NCI-H146 treated with DMSO at 0.1 percent for 48 hours (cell line): ENCODE measurements at regions not wholly inside any gene's neighbourhood (a gene's known extent, or its start where the extent isn't known, plus 50 kb on each side); places are given as distances from the start of the nearest gene placed in this dataset.

Experiments used
- DNase-seq: peaks from one replicate; lab custom pipeline; 2025; ENCODE audit not compliant: unreplicated experiment; lab: John Stamatoyannopoulos, UW

DNA sequence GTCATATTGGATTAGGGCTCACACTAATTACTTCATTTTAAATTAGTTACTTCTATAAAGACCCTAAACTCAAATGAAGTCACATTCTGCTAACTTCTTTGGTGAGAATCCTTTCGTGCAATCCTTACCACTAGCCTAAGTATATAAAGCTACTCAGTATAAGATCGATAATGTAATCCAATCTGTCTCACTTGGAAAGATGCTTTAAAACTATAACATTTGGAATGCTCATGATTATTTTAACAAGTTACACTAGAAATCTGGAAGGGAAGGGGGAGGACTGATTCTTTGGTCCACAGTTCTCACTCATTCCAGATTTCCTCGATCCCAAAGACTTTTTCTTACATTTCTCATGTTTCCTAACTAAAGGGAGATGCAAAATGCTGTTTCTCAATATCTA lies 336.4 kb upstream of the SLIT2 start:
- no peak for DNase-seq

DNA sequence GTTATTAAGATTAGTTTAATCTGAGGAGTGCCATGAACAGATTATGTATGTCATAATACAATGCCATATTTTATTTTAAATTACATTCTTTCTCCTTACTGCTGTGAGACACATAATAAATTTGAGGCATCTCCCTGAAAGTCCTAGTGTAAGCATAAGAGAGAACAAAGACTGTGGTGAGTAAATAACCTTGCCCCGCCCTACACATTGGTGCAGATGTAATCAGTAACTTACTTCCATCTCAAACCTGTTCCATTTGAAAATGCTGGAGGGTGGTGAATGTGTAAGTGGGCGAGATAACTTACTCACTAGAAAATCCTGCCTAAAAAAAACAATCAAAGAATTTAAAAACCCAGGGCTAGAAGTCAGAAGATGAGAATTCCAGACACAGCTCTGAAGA lies 338.1 kb upstream of the SLIT2 start:
- no peak for DNase-seq

DNA sequence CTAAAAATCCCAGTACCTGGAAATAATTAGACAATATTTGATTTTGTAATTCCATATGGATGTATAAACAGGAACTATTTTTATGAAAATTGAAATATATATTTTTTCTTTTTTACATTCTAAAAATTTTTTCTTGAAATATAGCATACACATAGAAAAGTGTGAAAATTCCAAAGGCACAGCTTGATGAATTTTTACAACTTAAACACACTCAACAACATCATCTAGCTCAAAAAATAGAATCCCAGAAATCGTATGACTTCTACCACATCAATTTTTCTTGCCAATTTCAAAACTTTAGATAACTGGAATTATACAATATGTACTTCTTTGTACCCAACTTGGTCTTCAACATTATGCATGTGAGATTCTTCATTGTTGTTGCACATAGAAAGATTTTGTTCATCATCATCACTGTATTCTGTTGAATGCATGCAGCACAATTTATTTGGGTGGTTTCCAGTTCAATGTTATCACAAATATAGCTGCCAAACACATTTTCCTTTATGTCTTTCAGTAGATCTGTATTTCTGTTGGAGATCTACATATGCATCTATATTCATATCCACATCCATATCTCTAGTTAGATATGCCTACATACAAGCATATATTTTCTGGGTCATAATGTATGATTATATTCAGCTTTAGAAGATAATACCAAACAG lies 340.7 kb upstream of the SLIT2 start:
- no peak for DNase-seq

DNA sequence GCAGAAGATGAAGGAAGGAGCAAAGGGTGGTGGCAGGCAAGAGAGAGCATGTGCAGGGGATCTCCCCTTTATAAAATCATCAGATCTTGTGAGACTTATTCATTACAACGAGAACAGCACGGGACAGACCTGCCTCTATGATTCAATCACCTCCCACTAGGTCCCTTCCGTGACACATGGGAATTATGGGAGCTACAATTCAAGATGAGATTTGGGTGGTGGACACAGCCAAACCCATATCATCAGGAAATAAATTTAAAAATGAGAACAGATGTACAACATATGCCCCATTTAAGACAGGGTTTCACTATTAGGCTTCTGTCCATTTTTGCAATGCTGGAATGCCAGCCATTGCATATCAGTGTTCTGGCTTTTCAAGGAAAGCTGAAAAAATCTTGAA lies 346.7 kb upstream of the SLIT2 start:
- DNase-seq: no peak

DNA sequence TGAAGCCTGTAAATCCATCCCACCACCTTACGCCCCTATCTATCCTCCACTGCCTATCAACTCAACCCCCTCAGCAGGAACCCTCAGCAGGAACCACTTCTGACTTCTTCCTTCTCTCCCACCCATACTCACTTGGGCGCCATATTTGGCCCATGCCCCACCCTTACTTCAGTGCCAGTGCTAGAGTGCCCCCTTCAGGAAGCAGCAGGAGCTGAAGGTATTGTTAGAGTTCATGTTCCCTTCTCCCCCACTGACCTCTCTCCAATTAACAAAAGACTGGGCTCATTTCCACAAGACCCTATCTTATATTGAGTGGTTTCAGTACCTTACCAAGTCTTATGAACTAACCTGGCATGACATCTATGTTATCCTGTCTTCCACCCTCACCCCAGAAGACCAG lies 363.1 kb upstream of the SLIT2 start:
- DNase-seq: no peak

DNA sequence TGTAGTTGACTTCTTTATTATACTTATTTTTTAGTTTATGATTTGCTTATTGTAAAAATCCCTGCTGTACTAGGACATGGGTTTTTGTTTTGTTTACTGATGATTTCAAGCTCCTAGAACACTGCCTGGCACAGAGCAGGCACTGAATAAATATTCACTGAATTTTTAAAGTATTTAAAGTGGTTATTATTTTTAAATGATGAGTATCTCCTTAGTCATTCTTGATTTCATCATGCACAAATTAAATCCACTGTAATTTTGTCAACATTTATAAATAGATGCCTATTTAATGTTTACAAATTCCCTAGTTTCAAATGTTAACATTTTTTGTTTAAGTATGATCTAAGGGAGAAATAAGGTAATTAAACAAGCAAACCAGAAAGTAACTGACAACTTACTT lies 367.9 kb upstream of the SLIT2 start:
- no peak for DNase-seq

DNA sequence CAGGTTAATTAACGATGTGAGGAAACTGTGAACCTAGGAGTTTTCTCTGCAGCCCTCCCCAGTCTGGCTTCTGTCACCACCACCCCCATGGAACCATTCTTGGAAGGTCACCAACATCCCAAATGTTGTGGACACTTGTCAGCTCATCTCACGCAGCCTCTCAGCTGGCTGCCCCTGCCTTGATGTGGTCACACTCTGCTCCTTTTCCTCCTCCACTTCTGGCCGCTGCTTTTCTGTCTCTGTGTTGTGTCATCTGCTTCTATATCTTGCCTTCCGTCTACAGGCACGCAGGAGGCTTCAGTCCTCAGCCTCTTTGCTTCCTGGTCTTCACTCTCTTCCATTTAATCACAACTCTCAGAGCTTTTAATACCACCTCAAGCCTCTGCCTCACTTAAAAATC lies 371.5 kb upstream of the SLIT2 start:
- DNase-seq: no peak

DNA sequence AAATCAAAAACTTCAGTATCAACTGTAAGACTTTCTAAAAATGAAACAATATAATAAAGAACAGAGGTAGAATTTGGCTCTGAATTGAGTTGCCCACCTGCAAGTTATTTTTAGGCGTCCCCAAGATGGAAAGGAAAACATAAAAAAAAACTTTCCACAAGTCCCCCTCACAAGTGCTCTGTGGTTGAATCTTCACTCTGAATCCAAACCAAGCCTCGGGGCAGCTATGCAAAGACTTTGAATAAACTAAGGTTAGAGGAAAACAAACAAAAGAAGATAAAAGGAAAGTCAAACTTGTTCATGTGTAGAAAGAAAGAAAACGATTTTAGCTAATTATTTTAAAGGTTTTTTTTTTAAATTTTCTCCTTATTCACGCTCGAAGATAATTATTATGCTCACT lies 372.4 kb upstream of the SLIT2 start:
- DNase-seq: no peak

DNA sequence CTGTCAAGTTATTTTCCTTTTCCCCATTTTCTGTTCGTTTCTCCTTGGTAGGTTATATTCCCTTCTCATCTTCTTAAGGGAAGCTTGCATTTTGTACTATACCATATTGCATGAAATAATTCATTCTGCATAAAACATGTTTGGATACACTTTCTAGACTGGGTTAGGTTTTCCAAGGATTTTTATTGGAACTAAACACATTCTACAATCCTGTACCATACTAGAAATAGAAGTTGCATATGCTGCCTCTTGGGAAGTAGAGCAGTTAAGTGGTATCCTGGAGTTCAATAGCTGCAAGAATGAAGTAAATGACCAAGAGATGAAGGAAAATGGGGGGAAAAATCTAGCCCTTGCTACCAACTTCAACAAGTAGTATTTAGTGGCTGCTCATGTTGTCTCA lies 393.7 kb upstream of the SLIT2 start:
- DNase-seq: no peak

DNA sequence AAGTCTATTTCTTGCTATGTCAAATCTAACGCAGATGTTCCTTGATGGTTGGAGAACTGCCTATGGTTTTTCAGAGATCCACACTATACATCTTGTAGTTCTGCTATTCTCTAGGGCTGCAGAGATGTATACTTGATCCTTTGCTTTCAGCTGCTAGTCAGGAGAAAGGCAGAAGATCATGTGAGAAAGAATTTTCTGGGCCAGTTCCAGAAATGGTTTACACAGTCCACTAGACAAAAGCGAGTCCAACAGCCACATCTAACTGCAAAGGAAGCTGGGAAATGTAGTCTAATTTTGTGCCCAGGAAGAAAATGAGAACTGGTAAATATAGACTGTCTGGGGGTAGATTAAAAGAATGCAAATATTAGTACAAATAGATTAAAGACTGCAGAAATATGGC lies 394.3 kb upstream of the SLIT2 start:
- DNase-seq: no peak

DNA sequence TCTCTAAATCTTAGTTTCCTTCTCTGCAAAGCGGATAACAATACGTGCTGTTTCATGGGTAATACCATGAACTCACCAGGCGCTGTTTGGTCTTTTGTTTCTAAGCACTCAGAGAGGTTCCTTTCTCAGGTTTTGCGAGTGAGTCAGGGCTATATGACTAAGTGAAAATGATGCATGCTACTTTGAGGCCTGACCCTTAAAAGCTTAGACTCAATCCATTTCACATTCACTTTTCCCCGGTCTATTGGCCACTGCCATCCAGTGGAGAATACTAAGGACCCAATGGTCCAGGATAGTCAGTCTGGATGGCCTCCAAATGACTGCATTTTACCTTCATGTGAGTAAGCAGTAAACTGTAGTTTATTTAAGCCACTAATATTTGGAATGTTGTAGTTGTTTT lies 400.8 kb upstream of the SLIT2 start:
- no peak for DNase-seq

DNA sequence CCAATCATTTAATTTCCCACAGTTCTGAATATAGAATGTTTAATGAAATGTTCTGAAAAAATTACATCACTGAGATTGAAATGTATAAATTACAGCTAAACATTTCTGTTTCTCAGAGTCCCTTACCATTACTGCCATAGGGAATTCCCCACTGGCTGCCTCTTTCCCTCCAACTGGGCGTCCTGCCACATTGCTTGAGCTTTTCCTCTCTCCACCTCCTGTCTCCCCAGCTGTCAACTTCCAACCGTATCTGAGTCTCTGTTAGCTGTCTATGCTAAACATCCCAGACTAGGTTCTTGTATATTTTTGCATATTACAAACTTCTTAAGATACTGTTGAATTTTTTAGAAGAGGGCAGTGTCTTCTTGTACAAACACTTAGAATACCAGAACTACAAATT lies 407.3 kb upstream of the SLIT2 start:
- DNase-seq: no peak

DNA sequence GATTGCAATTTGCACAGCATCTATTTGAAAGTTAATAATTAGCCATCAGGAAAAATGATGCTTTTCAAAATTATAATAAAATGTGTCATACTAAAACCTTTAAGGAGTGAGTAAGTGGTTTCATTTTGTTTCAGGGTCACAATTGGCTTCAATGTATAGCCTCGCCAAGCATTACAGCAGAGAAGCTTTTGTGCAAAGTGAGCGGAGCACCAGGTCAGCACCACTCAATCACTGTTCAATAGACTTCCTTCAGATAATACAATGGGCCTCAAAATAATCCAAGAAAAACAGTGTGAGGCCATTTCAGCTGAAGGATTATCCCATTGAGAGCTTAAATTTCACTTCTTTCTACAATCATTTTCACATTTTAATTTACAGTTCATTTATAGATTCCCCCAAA lies 409.2 kb upstream of the SLIT2 start:
- no peak for DNase-seq

DNA sequence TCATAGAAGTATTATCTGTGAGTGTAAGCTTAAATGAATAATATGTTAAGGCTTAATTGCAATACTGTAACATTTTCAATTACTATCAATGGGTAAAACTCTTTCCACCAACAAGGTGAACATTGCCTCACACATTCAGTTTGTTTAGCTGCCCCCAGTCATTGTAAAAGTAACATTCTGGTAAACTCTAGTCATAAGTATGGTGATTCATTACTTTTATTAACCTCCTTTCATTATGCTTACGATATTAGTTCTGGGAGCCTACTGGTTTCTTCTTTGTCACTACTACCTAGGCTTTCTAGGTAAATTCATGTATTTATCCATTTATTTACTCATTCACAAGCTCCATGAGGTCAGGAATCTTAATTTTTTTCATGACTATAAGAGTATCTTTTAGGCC lies 412.8 kb upstream of the SLIT2 start:
- DNase-seq: no peak

DNA sequence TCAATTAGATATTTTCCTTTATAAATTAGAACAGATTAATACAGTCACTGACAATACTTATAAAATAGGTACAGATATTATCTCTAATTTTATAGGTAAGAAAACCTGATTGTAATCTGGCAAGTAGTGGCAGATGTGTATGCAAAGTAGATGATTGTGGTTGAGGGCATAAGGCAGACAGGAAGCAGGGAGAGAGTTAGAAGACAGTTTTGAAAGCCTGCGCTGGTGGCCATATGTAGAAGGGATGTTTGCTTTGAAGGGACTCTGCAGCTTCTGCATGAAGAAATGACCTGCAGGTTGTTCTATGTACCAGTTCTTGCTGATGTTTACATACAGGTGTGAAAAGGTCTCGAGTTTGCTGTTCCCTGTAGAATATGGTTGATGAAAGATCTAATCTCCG lies 416.3 kb upstream of the SLIT2 start:
- no peak for DNase-seq

DNA sequence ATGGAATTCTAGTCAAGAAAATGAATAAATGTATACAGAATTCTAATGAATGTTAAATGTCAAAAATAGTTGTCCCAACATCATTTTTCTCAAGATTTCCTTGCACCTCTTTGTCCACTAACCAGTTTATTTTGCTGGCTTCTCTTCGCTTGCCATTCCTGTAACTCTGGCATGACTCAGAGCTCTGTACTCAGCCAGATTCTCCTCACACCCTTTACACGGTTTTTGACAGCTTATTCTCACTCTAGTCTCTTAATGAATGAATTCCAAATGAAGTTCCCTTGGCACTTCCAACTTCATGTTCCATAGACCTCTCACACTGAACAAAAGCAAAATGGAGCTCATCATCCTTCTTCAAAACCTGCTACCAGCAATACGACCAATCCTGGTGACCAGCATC lies 419.3 kb upstream of the SLIT2 start:
- no peak for DNase-seq

DNA sequence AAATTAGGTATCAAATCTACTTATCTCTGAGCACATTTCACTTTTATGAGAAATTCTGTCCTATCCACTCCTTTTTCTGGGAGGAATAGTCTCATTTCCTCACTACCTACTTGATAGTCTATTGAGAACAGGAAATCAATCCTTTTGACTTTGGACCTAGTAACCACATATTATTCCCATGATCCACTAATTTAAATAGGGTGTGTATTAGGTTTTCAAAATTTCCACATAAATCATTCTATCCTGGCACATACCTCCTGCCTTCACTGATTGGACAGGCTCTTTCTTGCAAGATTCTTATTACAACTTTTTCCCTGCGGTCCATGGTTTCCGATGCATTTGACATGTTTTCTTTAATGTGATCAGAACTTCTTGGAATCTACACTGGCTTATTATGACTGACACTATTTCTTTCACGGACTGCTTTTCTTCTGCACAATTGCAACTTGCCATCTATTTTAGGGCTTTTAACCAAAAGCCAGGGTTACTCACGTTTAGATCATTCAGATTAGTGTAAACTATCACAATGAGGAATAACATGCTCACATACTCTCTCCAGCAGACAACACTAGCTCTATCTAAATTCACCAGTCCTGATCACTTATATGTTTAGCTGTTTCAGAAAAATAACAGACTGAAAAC lies 419.9 kb upstream of the SLIT2 start:
- DNase-seq: no peak

DNA sequence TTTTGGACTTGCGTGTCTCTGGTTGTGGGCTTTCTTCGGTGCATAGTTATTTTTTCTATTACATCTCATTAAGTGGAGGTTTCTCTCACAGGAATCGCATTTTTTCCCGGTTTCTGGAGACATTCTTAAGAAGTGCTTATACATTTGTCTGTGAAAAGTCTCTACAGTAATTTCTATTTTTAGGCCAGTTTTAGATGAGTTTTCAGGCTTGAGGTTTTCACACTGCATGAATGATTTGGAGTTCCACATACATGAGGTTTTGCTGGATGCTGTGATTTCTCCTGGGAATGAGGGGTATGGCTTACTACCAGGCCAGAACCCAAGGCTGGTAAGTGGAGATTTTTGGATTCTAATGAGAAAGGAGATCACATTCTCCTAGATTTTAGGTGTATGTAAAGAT lies 422.6 kb upstream of the SLIT2 start:
- no peak for DNase-seq

DNA sequence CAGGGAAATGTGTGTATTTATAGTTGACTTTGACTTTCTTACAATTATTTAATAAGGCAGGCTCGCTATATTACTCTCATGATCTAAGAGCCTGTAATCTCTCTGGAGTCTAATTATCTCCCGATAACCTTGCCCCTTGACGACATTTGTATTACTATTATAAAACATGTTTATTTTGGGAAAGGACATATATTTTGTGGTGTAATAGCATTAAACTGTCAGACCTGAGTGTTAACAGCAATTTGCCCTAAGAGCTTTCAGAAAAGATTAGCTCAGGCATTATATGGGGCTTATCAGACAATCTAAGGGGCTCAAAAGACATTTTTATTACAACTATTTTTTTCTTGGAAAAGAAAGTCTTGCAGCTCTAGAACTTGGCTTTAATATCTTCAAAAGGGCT lies 427.9 kb upstream of the SLIT2 start:
- no peak for DNase-seq

DNA sequence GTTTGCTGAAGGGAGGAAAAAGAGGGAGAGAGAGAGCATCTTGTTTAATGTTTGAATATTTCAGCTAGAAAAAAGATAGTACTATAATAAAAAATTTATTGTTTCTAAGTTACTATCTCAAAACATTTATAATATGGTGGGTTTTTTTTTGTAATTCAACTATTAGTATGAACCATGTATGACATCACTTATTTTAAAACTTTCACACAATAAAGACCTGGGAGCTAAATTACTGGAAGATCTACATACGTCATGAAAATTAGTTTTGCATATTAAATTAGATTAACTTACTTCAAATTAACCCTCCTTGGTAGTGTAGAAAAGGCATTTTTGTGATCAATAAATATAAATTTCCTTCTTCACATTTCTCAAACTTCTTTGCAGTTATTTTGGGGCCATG lies 432.0 kb upstream of the SLIT2 start:
- no peak for DNase-seq

DNA sequence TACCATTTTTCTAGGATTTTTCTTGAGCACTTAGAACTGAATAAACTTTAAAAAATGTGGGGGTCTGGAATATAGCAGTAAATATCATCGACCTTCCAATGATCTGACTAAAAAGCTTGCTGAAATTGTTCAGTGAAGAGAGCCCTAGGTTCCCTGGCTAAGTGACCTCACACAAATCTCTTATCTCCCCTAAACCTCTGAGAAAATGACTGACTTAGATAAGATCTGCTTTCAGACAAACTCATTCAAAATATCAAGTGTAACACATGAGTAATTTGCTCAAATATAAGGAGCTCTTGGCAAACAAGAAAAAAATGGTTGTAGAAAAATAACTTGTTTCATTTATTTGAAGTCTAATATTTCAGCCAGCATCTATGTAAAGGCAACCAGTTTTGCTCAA lies 441.7 kb upstream of the SLIT2 start:
- no peak for DNase-seq

DNA sequence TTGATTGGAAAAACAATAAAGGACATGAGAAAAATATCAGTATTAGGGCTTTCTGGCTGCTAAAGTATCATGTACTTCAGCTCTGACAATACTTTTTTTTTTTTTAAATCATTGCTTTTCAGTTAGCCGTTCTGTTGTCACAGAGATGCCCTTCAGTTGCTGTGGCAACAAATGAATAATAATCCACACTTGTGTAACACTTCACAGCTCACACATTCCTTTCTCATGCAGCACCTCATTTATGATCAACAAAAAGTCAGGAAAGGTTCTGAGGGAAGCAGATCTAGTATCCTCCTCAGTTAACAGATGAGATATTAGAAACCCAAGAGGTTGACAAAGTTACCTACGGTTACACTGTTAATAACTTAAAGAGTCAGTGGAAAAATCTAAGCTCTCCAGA lies 444.2 kb upstream of the SLIT2 start:
- no peak for DNase-seq

DNA sequence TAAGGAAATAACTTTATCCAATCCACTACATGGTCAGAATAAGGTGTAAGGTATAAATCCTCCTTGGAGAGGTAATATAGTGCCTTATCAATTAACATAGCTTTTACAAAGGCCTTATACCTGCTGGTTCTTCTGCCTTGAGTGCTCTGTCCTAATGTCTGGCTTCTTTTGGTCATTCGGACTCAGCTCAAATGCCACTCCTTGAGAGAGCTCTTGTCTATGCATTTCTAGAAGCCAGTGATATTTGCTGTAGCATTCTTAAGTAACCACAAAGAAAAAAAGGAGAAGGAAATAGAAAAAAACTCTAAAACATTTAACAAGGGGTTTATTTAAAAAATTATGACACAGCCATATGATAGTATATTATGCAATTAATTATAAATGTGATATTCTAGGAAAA lies 444.8 kb upstream of the SLIT2 start:
- no peak for DNase-seq
